ENCODE measurements at regions not wholly inside any gene's neighbourhood (a gene's known extent, or its start where the extent isn't known, plus 50 kb on each side); places are given as distances from the start of the nearest gene placed in this dataset.

DNA sequence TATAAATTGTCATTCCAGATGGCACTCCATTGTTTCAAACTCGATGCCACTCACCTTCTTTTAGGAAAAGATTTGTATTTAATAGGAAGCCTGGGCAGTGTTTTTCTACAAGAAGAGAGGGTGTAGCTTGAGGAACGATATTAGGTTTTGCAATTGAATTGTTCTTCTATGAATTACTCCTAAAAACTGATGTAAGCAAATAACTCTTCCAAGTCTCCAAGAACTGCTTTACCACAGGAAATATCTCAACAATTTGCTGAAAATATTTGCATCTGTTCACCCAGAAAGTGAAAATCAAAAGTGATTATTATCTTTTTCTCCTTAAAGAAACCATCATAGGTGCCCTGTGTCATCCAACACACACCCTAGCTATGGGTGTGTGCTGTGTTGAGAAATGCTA, 261.3 kb upstream of the MEOX2 start:
- no peak for TF ChIP-seq CTCF (IDR thresholded peaks at IDR 0.05; ENCODE audit: borderline replicate concordance)
- no peak overlapping the region for H3K27ac ChIP-seq (replicated peaks)
- H3K27me3 ChIP-seq (ENCODE audit: low read depth): no peaks in the 10 kb centered on the region
- DNase-seq: no peak
- no peaks in the 10 kb centered on the region for H3K9me3 ChIP-seq (replicated peaks)
- no peaks in the 10 kb centered on the region for H3K36me3 ChIP-seq
- intact Hi-C loops (cut with micrococcal nuclease): no loop called here
- H3K4me3 ChIP-seq: no peak overlapping the region
- no peaks in the 10 kb centered on the region for H3K4me1 ChIP-seq

DNA sequence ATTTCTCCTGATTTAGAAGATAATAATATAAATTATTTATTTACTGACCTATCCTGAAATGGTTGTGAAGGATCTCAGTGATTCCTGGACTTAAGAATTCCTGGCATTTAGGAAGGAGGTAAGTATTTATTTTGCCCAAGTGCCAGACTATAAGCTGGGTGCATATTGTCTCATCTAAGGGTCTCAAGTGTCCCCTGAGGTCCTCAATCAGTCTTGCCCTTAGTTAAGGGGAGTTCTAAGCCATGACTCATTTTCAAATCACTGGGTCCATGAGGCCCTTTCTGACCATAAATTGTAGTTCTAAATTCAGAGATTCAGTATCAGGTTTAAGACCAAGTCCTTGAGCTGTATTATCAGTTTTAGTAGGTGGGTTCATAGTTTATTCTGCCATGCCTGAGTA, 251.6 kb upstream of the MEOX2 start:
- H3K4me1 ChIP-seq: no peaks in the 10 kb centered on the region
- H3K27me3 ChIP-seq (ENCODE audit: low read depth): no peaks in the 10 kb centered on the region
- H3K27ac ChIP-seq (replicated peaks): no peak overlapping the region
- no peak for DNase-seq
- TF ChIP-seq CTCF (IDR thresholded peaks at IDR 0.05; ENCODE audit: borderline replicate concordance): no peak
- no peak overlapping the region for H3K4me3 ChIP-seq
- H3K9me3 ChIP-seq (replicated peaks): no peaks in the 10 kb centered on the region
- H3K36me3 ChIP-seq: no peaks in the 10 kb centered on the region
- intact Hi-C loops (cut with micrococcal nuclease): no loop called here

GRCh38 chr7:15937571-15937970, 251.1 kb upstream of the MEOX2 start:
- H3K27me3 ChIP-seq (ENCODE audit: low read depth): no peaks in the 10 kb centered on the region
- no peaks in the 10 kb centered on the region for H3K36me3 ChIP-seq
- no peaks in the 10 kb centered on the region for H3K9me3 ChIP-seq (replicated peaks)
- TF ChIP-seq CTCF (IDR thresholded peaks at IDR 0.05; ENCODE audit: borderline replicate concordance): no peak
- no peak overlapping the region for H3K4me3 ChIP-seq
- DNase-seq: no peak
- H3K4me1 ChIP-seq: no peaks in the 10 kb centered on the region
- no peak overlapping the region for H3K27ac ChIP-seq (replicated peaks)
- intact Hi-C loops (cut with micrococcal nuclease): no loop called here

DNA sequence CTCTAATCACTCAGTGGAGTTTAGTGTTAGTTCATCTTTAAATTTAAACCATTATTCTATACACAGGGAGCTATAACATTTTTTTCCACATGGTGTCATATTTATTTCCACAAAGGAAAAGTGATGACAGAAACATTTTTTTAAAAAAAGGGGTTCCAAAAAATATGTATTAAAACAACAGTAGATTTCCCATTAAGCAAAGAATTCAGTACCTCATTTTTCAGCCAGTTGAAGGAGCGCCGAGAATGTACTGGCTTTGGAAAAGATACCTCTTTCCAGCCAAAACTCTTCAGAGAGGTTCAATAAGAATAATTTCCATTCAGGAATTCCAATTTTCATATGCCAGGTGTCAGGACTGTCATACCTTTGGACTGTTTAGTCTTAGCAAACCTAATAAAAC, 250.5 kb upstream of the MEOX2 start:
- H3K36me3 ChIP-seq: no peaks in the 10 kb centered on the region
- no peak for TF ChIP-seq CTCF (IDR thresholded peaks at IDR 0.05; ENCODE audit: borderline replicate concordance)
- intact Hi-C loops (cut with micrococcal nuclease): no loop called here
- H3K9me3 ChIP-seq (replicated peaks): no peaks in the 10 kb centered on the region
- DNase-seq: no peak
- no peaks in the 10 kb centered on the region for H3K4me1 ChIP-seq
- no peak overlapping the region for H3K4me3 ChIP-seq
- H3K27ac ChIP-seq (replicated peaks): no peak overlapping the region
- H3K27me3 ChIP-seq (ENCODE audit: low read depth): no peaks in the 10 kb centered on the region

DNA sequence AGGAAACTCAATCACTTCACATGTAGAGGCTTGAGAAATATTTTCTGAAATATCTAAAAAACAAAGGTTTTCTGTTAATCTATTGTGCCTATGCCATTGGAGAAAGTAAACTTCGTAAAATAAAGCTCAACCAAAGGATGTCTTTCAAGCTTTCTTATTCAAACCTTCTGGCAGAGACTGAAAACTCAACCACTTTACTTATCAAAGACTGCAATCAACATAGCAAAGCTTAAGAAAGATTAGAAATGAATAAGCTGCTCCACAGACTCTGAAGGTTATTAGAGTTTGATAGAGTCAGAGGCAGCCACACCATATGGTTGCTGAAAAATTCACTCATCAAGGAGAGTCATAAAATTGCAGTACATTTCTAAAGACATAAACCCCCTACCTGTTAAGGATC, 245.8 kb upstream of the MEOX2 start:
- no peak overlapping the region for H3K27ac ChIP-seq (replicated peaks)
- no peaks in the 10 kb centered on the region for H3K27me3 ChIP-seq (ENCODE audit: low read depth)
- H3K4me1 ChIP-seq: no peaks in the 10 kb centered on the region
- DNase-seq: no peak
- peaks cover 15% of the 10 kb centered on the region for H3K9me3 ChIP-seq (replicated peaks)
- intact Hi-C loops (cut with micrococcal nuclease): no loop called here
- TF ChIP-seq CTCF (IDR thresholded peaks at IDR 0.05; ENCODE audit: borderline replicate concordance): no peak
- H3K4me3 ChIP-seq: no peak overlapping the region
- H3K36me3 ChIP-seq: no peaks in the 10 kb centered on the region

GRCh38 chr7:15929411-15929810, 242.9 kb upstream of the MEOX2 start:
- intact Hi-C loops (cut with micrococcal nuclease): no loop called here
- Histone ChIP-seq H3K36me3 (no peaks in the 10 kb centered on the region), H3K9me3 (replicated peaks) (peaks cover 28% of the 10 kb centered on the region), H3K27ac (replicated peaks) (no peak overlapping the region), H3K27me3 (ENCODE audit: low read depth) (no peaks in the 10 kb centered on the region), H3K4me1 (no peaks in the 10 kb centered on the region), H3K4me3 (no peak overlapping the region)
- DNase-seq: no peak
- no peak for TF ChIP-seq CTCF (IDR thresholded peaks at IDR 0.05; ENCODE audit: borderline replicate concordance)
